ENCODE measurements at regions not wholly inside any gene's neighbourhood (a gene's known extent, or its start where the extent isn't known, plus 50 kb on each side); places are given as distances from the start of the nearest gene placed in this dataset.
A peak's percentile ranks its signal among the peaks of the same experiment; 100 is the strongest.

DNA sequence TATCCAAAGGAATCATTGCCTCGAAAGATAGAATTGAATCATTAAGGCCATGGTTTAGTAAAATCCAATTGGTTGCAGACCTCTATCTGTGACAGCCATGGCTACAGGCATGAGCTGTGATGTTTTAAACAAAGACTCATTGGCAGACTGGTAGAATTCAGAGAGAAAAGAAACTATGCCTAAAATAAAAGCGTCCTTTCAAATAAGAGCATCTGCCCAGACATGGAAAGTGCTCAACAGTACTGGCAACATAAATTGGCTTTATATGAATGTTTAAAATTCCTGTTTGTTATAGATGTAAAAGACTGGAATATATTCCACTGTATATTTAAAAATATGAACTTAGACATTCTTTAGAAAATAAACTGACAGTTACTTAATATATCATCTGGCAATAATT, 2034.2 kb downstream of the LRRC4C start:
- CTCF ChIA-PET: no interaction called here
- H3K27me3 Mint-ChIP-seq: no peaks in the 10 kb centered on the region
- H3K9me3 Mint-ChIP-seq: peaks cover 1 to 7% (median 2%) of the 10 kb centered on the region in 5 donors
- H3K4me1 Mint-ChIP-seq: no peaks in the 10 kb centered on the region
- Histone ChIP-seq H3K4me3 (ENCODE audit: low read length) (no peak overlapping the region), H3K9me3 (ENCODE audit: low read length) (no peaks in the 10 kb centered on the region), H3K4me1 (ENCODE audit: insufficient read depth, low read length) (no peaks in the 10 kb centered on the region), H3K27me3 (ENCODE audit: insufficient read depth, low read length, poor library complexity, severe bottlenecking) (no peaks in the 10 kb centered on the region), H3K27ac (ENCODE audit: low read depth, low read length) (no peak overlapping the region), H3K36me3 (ENCODE audit: insufficient read depth, low read length) (no peaks in the 10 kb centered on the region)
- H3K36me3 Mint-ChIP-seq: no peaks in the 10 kb centered on the region
- no peak overlapping the region for H3K4me3 Mint-ChIP-seq
- no peak for DNase-seq
- no peak overlapping the region for H3K27ac Mint-ChIP-seq
- POLR2A ChIA-PET: no interaction called here

DNA sequence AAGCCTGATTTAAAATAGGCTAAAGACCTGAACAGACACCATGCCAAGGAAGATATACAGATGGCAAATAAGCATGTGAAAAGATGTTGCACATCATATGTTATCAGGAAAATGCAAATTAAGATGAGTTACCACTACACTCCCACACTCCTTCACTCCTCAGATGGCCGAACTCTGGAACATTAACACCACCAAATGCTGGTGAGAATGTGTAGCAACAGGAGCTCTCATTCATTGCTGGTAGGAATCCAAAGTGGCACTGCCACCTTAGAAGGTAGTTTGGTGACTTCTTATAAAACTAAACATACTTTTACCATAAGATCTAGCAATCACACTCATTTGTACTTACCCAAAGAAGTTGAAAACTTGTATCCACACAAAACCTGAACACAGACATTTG, 2047.3 kb downstream of the LRRC4C start:
- no peaks in the 10 kb centered on the region for H3K27me3 ChIP-seq (ENCODE audit: insufficient read depth, low read length, poor library complexity, severe bottlenecking)
- Mint-ChIP-seq H3K9me3 (peaks cover 0 to 10% (median 3%) of the 10 kb centered on the region in 5 donors), H3K27ac (no peak overlapping the region), H3K4me1 (no peaks in the 10 kb centered on the region), H3K27me3 (no peaks in the 10 kb centered on the region), H3K4me3 (no peak overlapping the region), H3K36me3 (no peaks in the 10 kb centered on the region)
- CTCF ChIA-PET: no interaction called here
- no peak overlapping the region for H3K4me3 ChIP-seq (ENCODE audit: low read length)
- no peaks in the 10 kb centered on the region for H3K36me3 ChIP-seq (ENCODE audit: insufficient read depth, low read length)
- POLR2A ChIA-PET: no interaction called here
- no peaks in the 10 kb centered on the region for H3K4me1 ChIP-seq (ENCODE audit: insufficient read depth, low read length)
- H3K27ac ChIP-seq (ENCODE audit: low read depth, low read length): no peak overlapping the region
- no peak for DNase-seq
- H3K9me3 ChIP-seq (ENCODE audit: low read length): no peaks in the 10 kb centered on the region

DNA sequence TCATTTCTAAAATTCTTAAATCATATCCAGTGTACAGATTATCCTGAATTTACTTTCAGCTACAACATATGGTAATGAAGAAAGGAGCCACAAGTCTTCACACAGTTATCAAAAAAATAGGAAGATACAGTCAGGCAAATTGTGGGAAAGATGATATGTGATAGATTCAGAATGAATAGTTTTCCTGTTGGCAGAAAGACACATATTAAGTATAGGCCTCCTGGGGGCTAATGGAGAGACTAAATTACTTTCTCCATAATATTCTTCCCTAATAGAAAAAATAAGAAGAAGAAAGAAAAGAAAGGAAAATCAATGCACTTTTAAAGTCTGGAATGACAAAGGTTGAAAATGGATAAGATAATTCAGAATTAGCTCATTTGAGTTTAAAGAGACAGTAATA, 2073.5 kb downstream of the LRRC4C start:
- Mint-ChIP-seq H3K36me3 (no peaks in the 10 kb centered on the region), H3K9me3 (peaks cover 2 to 11% (median 2%) of the 10 kb centered on the region in 5 donors), H3K27ac (no peak overlapping the region), H3K4me3 (no peak overlapping the region), H3K4me1 (peaks cover 0 to 12% (median 0%) of the 10 kb centered on the region in 3 donors), H3K27me3 (peaks cover 0 to 9% of the 10 kb centered on the region in 2 donors)
- DNase-seq: no peak
- Histone ChIP-seq H3K9me3 (ENCODE audit: low read length) (no peaks in the 10 kb centered on the region), H3K27me3 (ENCODE audit: insufficient read depth, low read length, poor library complexity, severe bottlenecking) (no peaks in the 10 kb centered on the region), H3K27ac (ENCODE audit: low read depth, low read length) (no peak overlapping the region), H3K4me3 (ENCODE audit: low read length) (no peak overlapping the region), H3K36me3 (ENCODE audit: insufficient read depth, low read length) (no peaks in the 10 kb centered on the region), H3K4me1 (ENCODE audit: insufficient read depth, low read length) (no peaks in the 10 kb centered on the region)
- POLR2A ChIA-PET: no interaction called here
- CTCF ChIA-PET: no interaction called here

DNA sequence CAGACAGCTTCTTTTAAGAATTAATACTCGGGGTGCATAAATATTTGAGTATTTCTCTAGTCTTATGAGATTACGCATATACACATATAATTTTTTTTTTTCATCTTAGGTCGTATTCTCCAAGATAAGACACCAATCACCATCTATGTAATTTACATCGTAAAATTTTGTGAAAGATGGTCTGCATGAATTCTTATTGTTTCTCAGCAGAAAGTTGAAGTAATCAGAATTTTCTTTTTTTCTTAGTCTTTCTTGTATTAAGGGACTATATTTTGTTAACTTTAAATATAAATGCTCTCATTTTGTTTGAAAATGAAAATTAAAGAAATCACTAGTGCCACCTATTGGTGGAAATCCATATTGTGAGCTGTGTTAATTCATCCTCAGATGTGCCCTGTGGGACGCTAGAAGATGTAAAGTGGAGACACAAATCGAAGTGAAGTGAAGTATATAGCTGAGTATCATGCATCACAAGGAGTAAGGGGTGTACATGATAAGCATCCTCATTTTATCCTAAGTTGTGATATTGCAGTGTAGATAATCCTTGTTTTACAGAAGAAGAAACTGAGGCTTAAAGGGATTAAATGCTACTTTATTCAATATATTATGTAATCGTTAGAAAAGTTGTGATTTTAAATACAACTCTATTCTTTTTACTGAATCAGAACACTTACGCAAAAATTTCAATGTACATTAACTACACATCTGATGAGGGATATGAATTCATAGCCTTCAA, 2084.3 kb downstream of the LRRC4C start:
- POLR2A ChIA-PET: no interaction called here
- CTCF ChIA-PET: no interaction called here
- no peak overlapping the region for H3K4me3 ChIP-seq (ENCODE audit: low read length)
- H3K27me3 ChIP-seq (ENCODE audit: insufficient read depth, low read length, poor library complexity, severe bottlenecking): no peaks in the 10 kb centered on the region
- no peaks in the 10 kb centered on the region for H3K36me3 ChIP-seq (ENCODE audit: insufficient read depth, low read length)
- DNase-seq: peak in 2 of 5 donors; percentile 13 to 14
- peaks cover 0 to 2% (median 0%) of the 10 kb centered on the region in 5 donors for H3K9me3 Mint-ChIP-seq
- H3K27me3 Mint-ChIP-seq: no peaks in the 10 kb centered on the region
- peaks cover 26 to 33% (median 31%) of the 10 kb centered on the region in 3 donors for H3K4me1 Mint-ChIP-seq
- peaks cover 0 to 9% (median 0%) of the 10 kb centered on the region in 3 donors for H3K36me3 Mint-ChIP-seq
- no peaks in the 10 kb centered on the region for H3K9me3 ChIP-seq (ENCODE audit: low read length)
- H3K27ac ChIP-seq (ENCODE audit: low read depth, low read length): no peak overlapping the region
- H3K27ac Mint-ChIP-seq: no peak overlapping the region
- no peak overlapping the region for H3K4me3 Mint-ChIP-seq
- H3K4me1 ChIP-seq (ENCODE audit: insufficient read depth, low read length): peaks cover 12% of the 10 kb centered on the region

DNA sequence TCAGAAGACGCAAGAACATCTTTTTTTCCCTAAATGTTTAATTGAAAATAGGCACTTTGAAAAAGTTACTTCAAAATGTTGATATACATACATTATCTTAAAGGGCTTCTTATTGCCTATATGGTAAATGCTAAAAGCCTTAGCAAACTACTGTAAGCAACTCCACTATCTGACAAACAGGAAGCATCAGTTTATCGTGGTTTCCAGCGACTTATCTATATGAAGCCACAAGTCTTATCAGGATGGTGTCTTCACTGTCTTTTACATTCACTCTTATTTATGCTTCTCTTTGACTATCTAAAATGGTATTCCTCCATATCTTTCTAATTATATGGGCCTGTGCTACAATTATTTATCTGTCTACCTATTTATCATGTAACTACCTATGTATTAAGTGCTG, 2091.9 kb downstream of the LRRC4C start:
- H3K27ac Mint-ChIP-seq: peak overlapping the region; percentile 19 to 92 (median 81)
- peaks cover 50 to 68% (median 59%) of the 10 kb centered on the region in 3 donors for H3K4me1 Mint-ChIP-seq
- no peaks in the 10 kb centered on the region for H3K9me3 ChIP-seq (ENCODE audit: low read length)
- no peak overlapping the region for H3K4me3 ChIP-seq (ENCODE audit: low read length)
- no peaks in the 10 kb centered on the region for H3K36me3 ChIP-seq (ENCODE audit: insufficient read depth, low read length)
- no peak overlapping the region for H3K27ac ChIP-seq (ENCODE audit: low read depth, low read length)
- H3K27me3 ChIP-seq (ENCODE audit: insufficient read depth, low read length, poor library complexity, severe bottlenecking): no peaks in the 10 kb centered on the region
- ChIA-PET CTCF (no interaction called here), POLR2A (no interaction called here)
- H3K36me3 Mint-ChIP-seq: peaks cover 0 to 4% (median 0%) of the 10 kb centered on the region in 3 donors
- peaks cover 30% of the 10 kb centered on the region for H3K4me1 ChIP-seq (ENCODE audit: insufficient read depth, low read length)
- no peaks in the 10 kb centered on the region for H3K9me3 Mint-ChIP-seq
- no peak for DNase-seq
- H3K4me3 Mint-ChIP-seq: peak overlapping the region in 6 of 7 donors; percentile 16 to 58 (median 24)
- peaks cover 0 to 1% of the 10 kb centered on the region in 2 donors for H3K27me3 Mint-ChIP-seq

DNA sequence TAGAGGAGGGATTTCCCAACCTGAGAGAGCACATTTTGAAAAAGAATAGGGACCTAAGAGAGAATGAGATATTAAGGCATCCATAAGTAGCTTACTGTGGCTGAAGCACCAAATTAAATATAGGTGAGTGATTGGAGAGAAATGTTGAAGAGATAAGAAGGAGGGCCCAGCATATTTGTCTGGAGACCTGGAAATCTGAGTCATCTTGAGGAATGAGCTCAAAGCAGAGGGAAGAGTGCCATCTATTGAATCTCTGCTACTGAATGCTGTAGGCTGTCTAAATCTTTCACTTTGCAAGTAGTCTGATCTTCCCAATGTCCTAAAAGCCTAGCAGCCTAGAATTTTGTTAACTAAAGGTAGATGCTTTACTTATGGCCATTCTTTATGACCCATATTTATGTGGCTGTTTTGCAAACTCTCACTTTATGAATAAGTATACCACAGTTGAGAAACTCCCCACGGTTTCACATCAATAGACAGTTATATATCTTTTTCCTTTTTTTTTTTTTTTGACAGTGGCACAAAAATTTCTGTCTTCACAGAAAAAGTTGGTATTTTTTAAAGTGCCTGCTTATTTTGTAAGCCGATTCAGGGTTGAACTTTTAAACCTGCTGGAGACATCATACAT, 2093.5 kb downstream of the LRRC4C start:
- Mint-ChIP-seq H3K4me1 (peaks cover 43 to 56% (median 52%) of the 10 kb centered on the region in 3 donors), H3K36me3 (no peaks in the 10 kb centered on the region), H3K27ac (peak overlapping the region in 7 of 8 donors; percentile 0 to 55 (median 8)), H3K27me3 (peaks cover 0 to 1% of the 10 kb centered on the region in 2 donors), H3K9me3 (no peaks in the 10 kb centered on the region), H3K4me3 (no peak overlapping the region)
- POLR2A ChIA-PET: no interaction called here
- no peaks in the 10 kb centered on the region for H3K27me3 ChIP-seq (ENCODE audit: insufficient read depth, low read length, poor library complexity, severe bottlenecking)
- no peak for DNase-seq
- H3K4me1 ChIP-seq (ENCODE audit: insufficient read depth, low read length): peaks cover 18% of the 10 kb centered on the region
- no peak overlapping the region for H3K27ac ChIP-seq (ENCODE audit: low read depth, low read length)
- CTCF ChIA-PET: no interaction called here
- no peaks in the 10 kb centered on the region for H3K9me3 ChIP-seq (ENCODE audit: low read length)
- H3K36me3 ChIP-seq (ENCODE audit: insufficient read depth, low read length): no peaks in the 10 kb centered on the region
- no peak overlapping the region for H3K4me3 ChIP-seq (ENCODE audit: low read length)

DNA sequence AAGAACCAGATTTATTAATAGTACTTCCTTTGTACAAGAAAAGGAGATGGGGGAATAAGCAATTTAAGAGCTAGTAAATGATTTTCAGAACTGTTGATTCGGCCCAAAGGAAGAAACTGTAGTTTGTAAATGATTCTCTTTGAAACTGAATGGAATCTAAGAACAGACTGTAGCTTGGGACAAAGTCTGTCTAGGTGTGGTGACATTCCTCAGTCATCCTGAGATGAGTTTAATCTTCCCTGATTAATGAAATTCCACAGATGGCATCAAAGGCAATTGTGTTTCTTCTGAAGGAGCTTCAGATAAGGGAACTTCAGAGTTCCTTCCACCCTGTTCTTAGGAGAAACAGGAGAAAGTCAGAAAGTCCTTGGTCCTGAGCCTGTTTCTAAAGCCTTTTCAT, 2095.9 kb downstream of the LRRC4C start:
- POLR2A ChIA-PET: no interaction called here
- no peak overlapping the region for H3K4me3 ChIP-seq (ENCODE audit: low read length)
- H3K27me3 Mint-ChIP-seq: peaks cover 0 to 1% of the 10 kb centered on the region in 2 donors
- H3K9me3 ChIP-seq (ENCODE audit: low read length): no peaks in the 10 kb centered on the region
- peak overlapping the region in 1 of 8 donors; percentile 10 for H3K27ac Mint-ChIP-seq
- no peaks in the 10 kb centered on the region for H3K36me3 ChIP-seq (ENCODE audit: insufficient read depth, low read length)
- H3K4me3 Mint-ChIP-seq: no peak overlapping the region
- no peaks in the 10 kb centered on the region for H3K27me3 ChIP-seq (ENCODE audit: insufficient read depth, low read length, poor library complexity, severe bottlenecking)
- no peaks in the 10 kb centered on the region for H3K9me3 Mint-ChIP-seq
- DNase-seq: no peak
- CTCF ChIA-PET: no interaction called here
- H3K36me3 Mint-ChIP-seq: no peaks in the 10 kb centered on the region
- H3K27ac ChIP-seq (ENCODE audit: low read depth, low read length): no peak overlapping the region
- peaks cover 18% of the 10 kb centered on the region for H3K4me1 ChIP-seq (ENCODE audit: insufficient read depth, low read length)
- peaks cover 43 to 55% (median 49%) of the 10 kb centered on the region in 3 donors for H3K4me1 Mint-ChIP-seq

DNA sequence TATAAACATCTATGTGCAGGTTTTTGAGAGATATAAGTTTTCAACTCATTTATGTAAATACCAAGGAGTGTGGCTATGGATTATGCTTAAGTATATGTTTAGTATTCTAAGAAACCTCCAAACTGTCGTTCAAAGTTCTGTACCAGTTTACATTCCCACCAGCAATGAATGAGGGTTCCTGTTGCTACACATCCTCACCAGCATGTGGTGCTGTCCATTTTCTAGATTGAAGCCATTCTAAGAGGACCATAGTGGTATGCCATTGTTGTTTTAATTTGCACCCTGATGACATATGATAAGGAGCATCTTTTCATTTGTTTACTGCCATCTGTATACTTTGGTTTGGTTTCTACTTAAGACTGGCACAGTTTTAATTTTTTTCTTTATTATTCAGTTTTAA, 2097.9 kb downstream of the LRRC4C start:
- H3K27me3 ChIP-seq (ENCODE audit: insufficient read depth, low read length, poor library complexity, severe bottlenecking): no peaks in the 10 kb centered on the region
- no peak overlapping the region for H3K4me3 Mint-ChIP-seq
- H3K36me3 ChIP-seq (ENCODE audit: insufficient read depth, low read length): no peaks in the 10 kb centered on the region
- CTCF ChIA-PET: no interaction called here
- no peaks in the 10 kb centered on the region for H3K36me3 Mint-ChIP-seq
- H3K27ac ChIP-seq (ENCODE audit: low read depth, low read length): no peak overlapping the region
- peaks cover 26 to 35% (median 32%) of the 10 kb centered on the region in 3 donors for H3K4me1 Mint-ChIP-seq
- POLR2A ChIA-PET: no interaction called here
- no peaks in the 10 kb centered on the region for H3K9me3 ChIP-seq (ENCODE audit: low read length)
- H3K4me1 ChIP-seq (ENCODE audit: insufficient read depth, low read length): peaks cover 6% of the 10 kb centered on the region
- H3K27ac Mint-ChIP-seq: no peak overlapping the region
- no peaks in the 10 kb centered on the region for H3K27me3 Mint-ChIP-seq
- no peaks in the 10 kb centered on the region for H3K9me3 Mint-ChIP-seq
- no peak for DNase-seq
- no peak overlapping the region for H3K4me3 ChIP-seq (ENCODE audit: low read length)

Measured in CD8-positive, alpha-beta memory T cell (primary cell).